GM12872 (cell line): ENCODE measurements at regions not wholly inside any gene's neighbourhood (a gene's known extent, or its start where the extent isn't known, plus 50 kb on each side); places are given as distances from the start of the nearest gene placed in this dataset.

ENCODE experiments used
- CTCF ChIP-seq: IDR thresholded peaks from 3 replicates; pipeline ENCODE4 v1.5.1; 2011; ENCODE audit warnings: low read depth, mild to moderate bottlenecking, low read length, moderate library complexity; ENCODE audit not compliant: insufficient read depth

- no peak for TF ChIP-seq CTCF
Observed at GRCh38 chr18:33836564-33836963, 258.5 kb downstream of the ASXL3 start.

GRCh38 chr18:33835419-33835818, 257.4 kb downstream of the ASXL3 start:
- TF ChIP-seq CTCF = no peak

- TF ChIP-seq CTCF = peak; percentile 42; the same call in 2 of the 3 replicates
Observed at GRCh38 chr18:33833842-33834241, 255.8 kb downstream of the ASXL3 start.

- TF ChIP-seq CTCF = no peak
Observed at GRCh38 chr18:33831424-33831823, 253.4 kb downstream of the ASXL3 start.

- no peak for TF ChIP-seq CTCF
Observed at GRCh38 chr18:33830213-33830612, 252.2 kb downstream of the ASXL3 start.

- no peak for TF ChIP-seq CTCF
Observed at GRCh38 chr18:33828949-33829348, 250.9 kb downstream of the ASXL3 start.

GRCh38 chr18:33826151-33826550, 248.1 kb downstream of the ASXL3 start:
- no peak for TF ChIP-seq CTCF

- no peak for TF ChIP-seq CTCF
Observed at GRCh38 chr18:33821503-33821902, 243.5 kb downstream of the ASXL3 start.
